ENCODE measurements at regions not wholly inside any gene's neighbourhood (a gene's known extent, or its start where the extent isn't known, plus 50 kb on each side); places are given as distances from the start of the nearest gene placed in this dataset.

GRCh38 chr15:96583671-96584070 is 253.2 kb downstream of the NR2F2 start:
- TF ChIP-seq CTCF (IDR thresholded peaks at IDR 0.05) (no peak), POLR2A (IDR thresholded peaks at IDR 0.05) (no peak)
